Tibial artery (tissue), 4 donors: ENCODE measurements at regions not wholly inside any gene's neighbourhood (a gene's known extent, or its start where the extent isn't known, plus 50 kb on each side); places are given as distances from the start of the nearest gene placed in this dataset.

ENCODE experiments used
- DNase-seq, 2 donors: peaks; one replicate each; pipeline ENCODE4 v3.0.0-alpha.2; 2019
- H3K27ac ChIP-seq, 2 donors: fragments of 200-600 bp; sonication (generic) in 1 of 2; 1 replicate in 1 of 2; 2 replicates in 1 of 2; pipeline ENCODE4 v1.5.1; 2018 to 2019; ENCODE audit warnings: mild to moderate bottlenecking in 1 of 2
- H3K27me3 ChIP-seq, 2 donors: fragments of 200-600 bp; sonication (generic) in 1 of 2; one replicate each; pipeline versions ENCODE4 v1.5.1 to v1.6.0; 2016 to 2019
- H3K36me3 ChIP-seq, 3 donors: fragments of 200-600 bp; sonication (generic) in 2 of 3; one replicate each; pipeline ENCODE4 v1.5.1; 2016 to 2019; ENCODE audit warnings: mild to moderate bottlenecking in 2 of 3
- H3K4me1 ChIP-seq, 4 donors: fragments of 200-600 bp; sonication (generic) in 2 of 4; 1 replicate in 3 of 4; 2 replicates in 1 of 4; pipeline ENCODE4 v1.5.1; 2016 to 2019
- H3K4me3 ChIP-seq, 2 donors: fragments of 200-600 bp; sonication (generic) in 1 of 2; 1 replicate in 1 of 2; 2 replicates in 1 of 2; pipeline ENCODE4 v1.5.1; 2018 to 2019; ENCODE audit warnings: mild to moderate bottlenecking in 2 of 2
- H3K9me3 ChIP-seq, 3 donors: fragments of 200-600 bp; sonication (generic) in 1 of 3; one replicate each; pipeline ENCODE4 v1.5.1; 2016 to 2019
- CTCF ChIP-seq, 2 experiments: fragments of 200-600 bp in 1 of 2; fragments of 450-650 bp in 1 of 2; IDR thresholded peaks; one replicate each; pipeline ENCODE4 v1.5.1; 2017 to 2019; ENCODE audit warnings: antibody characterized with exemption in 2 of 2, mild to moderate bottlenecking in 1 of 2, moderate library complexity in 1 of 2
- intact Hi-C: fragments of 100-400 bp; cut with DNase I; formaldehyde crosslinking; loops from one replicate; pipeline ENCODE4 v1.15.0; 2023; ENCODE audit warnings: low total_unique reads

- Histone ChIP-seq H3K27ac (no peak overlapping the region), H3K27me3 (no peaks in the 10 kb centered on the region), H3K36me3 (no peaks in the 10 kb centered on the region), H3K4me3 (no peak overlapping the region), H3K4me1 (no peaks in the 10 kb centered on the region), H3K9me3 (peaks cover 0 to 5% (median 4%) of the 10 kb centered on the region in 3 donors)
- intact Hi-C loops, result no loop called here
- no peak for DNase-seq
- TF ChIP-seq CTCF (IDR thresholded peaks at IDR 0.05), result no peak
Measured at GRCh38 chr2:187274146-187274545, 173.9 kb downstream of the CALCRL start.

GRCh38 chr2:187272255-187272654, 175.8 kb downstream of the CALCRL start:
- DNase-seq, result no peak
- Histone ChIP-seq H3K4me1 (no peaks in the 10 kb centered on the region), H3K27me3 (no peaks in the 10 kb centered on the region), H3K4me3 (no peak overlapping the region), H3K27ac (no peak overlapping the region), H3K36me3 (no peaks in the 10 kb centered on the region), H3K9me3 (no peaks in the 10 kb centered on the region)
- intact Hi-C loops, result no loop called here
- no peak for TF ChIP-seq CTCF (IDR thresholded peaks at IDR 0.05)

GRCh38 chr2:187271825-187272224, 176.2 kb downstream of the CALCRL start:
- Histone ChIP-seq H3K27me3 (no peaks in the 10 kb centered on the region), H3K4me1 (no peaks in the 10 kb centered on the region), H3K27ac (no peak overlapping the region), H3K9me3 (no peaks in the 10 kb centered on the region), H3K36me3 (no peaks in the 10 kb centered on the region), H3K4me3 (no peak overlapping the region)
- intact Hi-C loops, result no loop called here
- no peak for DNase-seq
- no peak for TF ChIP-seq CTCF (IDR thresholded peaks at IDR 0.05)

- no peak for DNase-seq
- Histone ChIP-seq H3K27me3 (no peaks in the 10 kb centered on the region), H3K27ac (no peak overlapping the region), H3K9me3 (no peaks in the 10 kb centered on the region), H3K4me3 (no peak overlapping the region), H3K36me3 (no peaks in the 10 kb centered on the region), H3K4me1 (no peaks in the 10 kb centered on the region)
- intact Hi-C loops, result no loop called here
- no peak for TF ChIP-seq CTCF (IDR thresholded peaks at IDR 0.05)
Measured at GRCh38 chr2:187266645-187267044, 181.4 kb downstream of the CALCRL start.

- Histone ChIP-seq H3K9me3 (no peaks in the 10 kb centered on the region), H3K27ac (no peak overlapping the region), H3K27me3 (no peaks in the 10 kb centered on the region), H3K36me3 (no peaks in the 10 kb centered on the region), H3K4me1 (no peaks in the 10 kb centered on the region), H3K4me3 (no peak overlapping the region)
- no peak for DNase-seq
- intact Hi-C loops, result no loop called here
- TF ChIP-seq CTCF (IDR thresholded peaks at IDR 0.05), result no peak
Measured at GRCh38 chr2:187266147-187266546, 181.9 kb downstream of the CALCRL start.

- Histone ChIP-seq H3K4me3 (no peak overlapping the region), H3K27me3 (no peaks in the 10 kb centered on the region), H3K27ac (no peak overlapping the region), H3K9me3 (no peaks in the 10 kb centered on the region), H3K4me1 (no peaks in the 10 kb centered on the region), H3K36me3 (no peaks in the 10 kb centered on the region)
- intact Hi-C loops, result no loop called here
- no peak for TF ChIP-seq CTCF (IDR thresholded peaks at IDR 0.05)
- no peak for DNase-seq
Measured at GRCh38 chr2:187264612-187265011, 183.4 kb downstream of the CALCRL start.
